SH-SY5Y (cell line): ENCODE measurements at regions not wholly inside any gene's neighbourhood (a gene's known extent, or its start where the extent isn't known, plus 50 kb on each side); places are given as distances from the start of the nearest gene placed in this dataset.

ENCODE experiments used
- GATA2 ChIP-seq: IDR thresholded peaks from 2 replicates; pipeline ENCODE4 v1.6.1; 2011; ENCODE audit warnings: mild to moderate bottlenecking, low read depth, low read length
- GATA3 ChIP-seq: IDR thresholded peaks from 2 replicates; pipeline ENCODE4 v1.6.1; 2011; ENCODE audit warnings: low read depth, mild to moderate bottlenecking, low read length, moderate library complexity

DNA sequence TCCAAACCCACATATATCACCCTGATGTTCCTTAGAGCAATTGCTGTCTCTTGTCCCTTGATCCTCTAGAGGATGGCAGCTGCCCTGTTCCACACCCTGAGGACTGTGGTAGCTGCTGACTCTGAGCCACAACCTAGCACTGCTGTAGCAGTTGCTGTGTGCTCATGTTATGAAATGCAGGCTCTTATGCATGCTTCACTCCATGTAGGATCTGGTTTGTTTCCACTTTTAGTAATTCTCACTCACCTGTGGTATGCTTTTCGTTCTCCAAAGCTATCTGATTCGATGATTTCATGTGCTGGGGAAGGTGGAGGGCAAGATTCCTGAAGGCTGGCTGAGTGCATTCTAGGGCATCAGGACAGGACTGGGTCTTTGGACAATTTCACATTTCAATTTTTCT, 649.0 kb upstream of the RAB6C start:
- TF ChIP-seq GATA3 (no peak), GATA2 (no peak)

DNA sequence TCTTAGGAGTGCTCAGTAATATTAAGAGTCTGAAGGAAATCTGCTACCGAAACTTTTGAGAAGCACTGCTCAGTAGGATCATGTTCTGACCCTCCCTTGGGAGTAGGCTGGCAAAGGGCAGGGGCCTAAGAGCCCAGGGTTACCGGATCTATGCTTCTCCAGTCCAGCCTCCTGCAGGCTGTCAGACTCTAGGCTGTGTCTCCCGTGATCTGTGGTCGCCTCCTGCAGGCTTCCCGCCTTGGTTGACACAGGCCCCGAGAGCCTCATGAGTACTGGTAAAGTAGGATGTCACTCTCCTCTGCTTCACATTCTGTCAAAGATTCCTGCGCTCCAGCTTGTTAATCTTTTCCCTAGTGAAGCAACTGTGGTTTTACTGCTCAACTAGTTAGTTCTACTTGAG, 647.8 kb upstream of the RAB6C start:
- TF ChIP-seq GATA2 = no peak
- no peak for TF ChIP-seq GATA3

DNA sequence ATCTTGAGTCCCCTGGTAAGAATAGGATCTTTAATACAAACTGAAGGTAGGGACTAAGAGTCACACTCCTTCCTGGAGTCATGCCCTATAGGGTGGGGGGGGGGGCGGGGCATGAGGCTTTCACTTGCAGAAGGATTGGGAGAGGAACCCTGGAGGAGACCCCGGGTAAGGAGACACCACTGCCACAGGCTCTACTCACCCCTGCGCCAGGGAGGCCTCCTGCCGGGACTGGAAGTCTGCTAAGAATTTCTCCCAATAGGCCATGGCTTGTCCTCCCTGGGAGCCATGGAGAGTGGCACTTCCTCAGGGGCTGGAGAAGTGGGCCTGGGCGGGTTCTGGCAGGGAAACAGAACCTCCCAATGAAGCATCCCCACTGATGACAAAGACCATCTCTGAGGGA, 645.3 kb upstream of the RAB6C start:
- TF ChIP-seq GATA3 (no peak), GATA2 (no peak)

DNA sequence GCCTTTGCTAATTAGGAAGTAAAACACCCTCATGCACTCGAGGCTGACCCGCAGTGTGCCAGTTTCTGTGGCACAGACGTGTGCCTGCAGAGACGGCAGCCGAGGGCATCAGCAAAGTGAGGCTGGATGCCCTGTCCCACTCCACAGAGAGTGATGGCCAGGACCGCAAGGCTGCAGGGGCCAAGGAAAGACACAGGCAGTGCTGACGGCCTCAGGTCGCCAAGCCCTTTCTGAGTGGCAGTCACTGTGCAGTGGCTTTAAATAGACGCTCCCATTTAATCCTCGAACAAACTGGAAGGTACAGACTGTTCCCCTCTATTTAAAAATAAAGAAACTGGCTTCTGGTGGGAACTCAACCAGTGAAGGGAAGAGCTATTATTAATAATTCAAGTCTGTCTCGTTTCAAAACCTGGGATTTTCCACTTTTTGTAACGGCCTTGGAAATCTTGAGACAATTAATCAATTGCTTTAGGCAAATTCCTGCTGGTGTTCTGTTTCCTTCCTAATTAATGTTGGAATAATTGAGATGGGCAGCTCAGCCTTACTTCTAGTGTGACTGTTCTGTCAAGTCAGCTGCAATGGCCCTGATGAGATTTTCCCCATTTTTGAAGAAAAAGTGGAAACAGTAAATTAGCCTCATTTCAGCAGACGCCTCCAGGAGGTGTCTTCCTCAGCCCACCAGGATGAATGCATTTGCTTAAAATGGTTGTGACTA, 644.6 kb upstream of the RAB6C start:
- no peak for TF ChIP-seq GATA3

DNA sequence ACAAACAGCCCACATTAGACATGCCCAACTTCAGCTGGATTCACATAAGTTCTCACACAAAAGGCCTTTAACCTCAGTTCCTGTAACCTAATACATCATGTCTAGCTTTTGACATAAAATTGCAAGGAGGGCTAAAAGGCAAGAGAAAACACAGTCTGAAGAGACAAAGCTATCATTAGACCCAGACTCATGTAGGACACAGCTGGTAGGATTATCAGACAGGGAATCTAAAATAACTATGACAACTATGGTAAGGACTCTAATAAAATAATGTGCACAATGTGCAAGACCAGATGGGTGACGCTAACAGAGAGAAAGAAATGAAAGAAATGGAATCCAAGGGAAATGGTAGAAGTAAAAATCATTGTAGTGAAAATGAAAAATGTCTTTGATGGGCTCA, 643.2 kb upstream of the RAB6C start:
- TF ChIP-seq GATA3 (no peak), GATA2 (no peak)

DNA sequence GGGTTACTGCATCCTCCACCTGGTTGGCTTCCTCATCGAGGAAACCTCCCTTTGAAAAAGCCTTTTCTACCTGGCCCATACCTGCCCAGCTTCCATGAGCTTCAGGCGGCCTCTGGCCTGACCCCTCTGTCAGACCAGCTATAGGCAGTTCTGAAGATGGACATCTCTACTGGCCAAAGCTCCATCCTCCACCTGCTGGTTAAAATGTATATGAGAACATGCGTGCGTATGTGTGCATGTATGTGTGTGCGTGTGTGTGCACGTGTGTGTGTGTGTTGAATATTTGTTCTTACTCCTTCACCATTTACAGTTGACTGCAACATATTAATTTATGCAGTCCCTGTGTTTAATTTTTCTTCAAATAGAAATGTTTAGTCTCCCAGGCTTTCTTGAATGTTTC, 642.4 kb upstream of the RAB6C start:
- TF ChIP-seq GATA2 (no peak), GATA3 (no peak)

DNA sequence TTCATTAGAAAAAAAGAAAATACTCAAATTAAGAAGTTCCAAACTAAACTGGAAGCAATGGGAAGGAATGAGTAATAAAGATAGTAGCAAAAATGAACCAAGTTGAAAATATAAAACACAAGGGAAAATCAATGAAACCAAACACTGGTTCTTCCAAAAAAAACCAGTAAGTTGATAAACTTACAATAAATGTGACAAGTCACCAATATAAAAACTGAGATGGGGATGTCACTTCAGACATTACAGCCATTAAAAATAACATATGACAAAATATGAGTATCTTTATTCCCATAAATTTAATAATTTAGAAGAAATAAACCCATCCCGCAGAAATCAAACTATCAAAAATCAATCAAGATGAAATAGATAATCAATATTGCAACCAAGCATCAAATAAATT, 633.9 kb upstream of the RAB6C start:
- TF ChIP-seq GATA3 (no peak), GATA2 (no peak)

DNA sequence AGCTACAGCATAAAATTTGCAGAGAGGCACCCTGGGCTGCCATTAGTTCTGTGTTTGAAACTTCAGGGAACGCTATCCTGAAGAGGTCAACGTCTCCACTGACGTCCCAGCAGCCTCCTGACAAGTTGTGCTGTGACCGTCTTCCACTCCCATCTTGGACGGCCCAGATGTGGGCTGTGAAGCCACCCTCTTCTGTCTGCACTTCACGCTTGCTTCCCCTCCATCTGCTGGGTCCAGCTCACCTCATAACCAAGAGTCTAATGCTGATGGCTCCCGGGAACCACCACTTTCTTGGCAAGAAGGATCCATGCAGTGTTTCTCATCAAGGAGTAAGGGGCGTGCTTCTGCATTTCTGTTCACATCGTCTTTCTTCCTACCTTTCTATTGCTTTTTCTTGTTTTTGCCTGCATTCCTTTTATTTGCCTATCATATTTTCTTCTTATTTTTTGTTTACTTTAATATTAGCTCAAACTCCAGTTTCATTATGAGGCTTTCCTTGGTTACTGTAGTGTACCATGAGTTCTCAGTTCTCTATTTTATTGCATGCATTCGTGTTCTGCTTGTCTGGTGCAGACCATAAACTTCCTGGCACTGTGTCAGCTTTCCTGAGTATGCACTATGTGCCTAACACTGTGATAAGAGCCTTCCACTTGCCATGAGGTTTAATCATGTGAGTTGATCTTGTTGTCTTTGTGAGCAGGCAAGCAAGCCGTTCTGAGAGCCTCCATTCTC, 631.8 kb upstream of the RAB6C start:
- no peak for TF ChIP-seq GATA3
- TF ChIP-seq GATA2 = no peak

DNA sequence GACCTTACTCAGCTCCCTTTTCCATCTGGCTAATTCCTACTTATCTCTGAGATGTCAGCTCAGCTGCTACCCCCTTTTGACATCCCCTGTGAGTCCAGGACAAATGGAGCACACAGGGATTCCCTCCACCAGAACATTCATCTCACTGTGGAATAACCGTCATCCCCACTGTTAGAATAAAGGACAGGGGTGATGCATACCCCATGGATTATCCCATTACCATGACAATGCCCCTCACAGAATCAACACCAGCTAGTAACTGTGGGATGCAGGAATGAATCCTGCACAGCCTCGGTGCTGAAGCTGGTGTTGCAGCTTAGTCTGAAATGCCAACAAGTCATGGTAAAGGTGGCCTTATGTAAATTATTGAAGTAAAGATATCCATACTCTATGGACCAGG, 624.8 kb upstream of the RAB6C start:
- TF ChIP-seq GATA3 = no peak
- no peak for TF ChIP-seq GATA2

DNA sequence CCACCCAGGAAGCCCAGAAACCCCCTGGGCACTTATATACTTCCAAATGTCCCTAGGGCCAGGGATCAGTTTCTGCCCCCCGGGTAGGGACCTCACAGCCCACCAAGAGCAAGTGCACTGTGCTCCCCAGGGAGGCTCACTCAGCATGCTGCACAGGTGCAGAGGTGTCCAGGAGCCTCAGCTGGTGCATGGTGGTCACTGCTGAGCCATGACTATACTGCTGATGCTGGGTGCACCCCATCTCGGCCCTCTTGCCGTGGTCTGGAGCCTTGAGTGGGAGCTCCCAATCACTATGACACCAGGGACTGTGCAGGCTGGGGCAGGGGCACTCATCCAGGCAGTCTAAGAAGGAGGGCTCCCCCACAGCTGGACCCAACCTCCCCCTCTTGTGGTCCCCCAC, 617.8 kb upstream of the RAB6C start:
- TF ChIP-seq GATA3 (no peak), GATA2 (no peak)

DNA sequence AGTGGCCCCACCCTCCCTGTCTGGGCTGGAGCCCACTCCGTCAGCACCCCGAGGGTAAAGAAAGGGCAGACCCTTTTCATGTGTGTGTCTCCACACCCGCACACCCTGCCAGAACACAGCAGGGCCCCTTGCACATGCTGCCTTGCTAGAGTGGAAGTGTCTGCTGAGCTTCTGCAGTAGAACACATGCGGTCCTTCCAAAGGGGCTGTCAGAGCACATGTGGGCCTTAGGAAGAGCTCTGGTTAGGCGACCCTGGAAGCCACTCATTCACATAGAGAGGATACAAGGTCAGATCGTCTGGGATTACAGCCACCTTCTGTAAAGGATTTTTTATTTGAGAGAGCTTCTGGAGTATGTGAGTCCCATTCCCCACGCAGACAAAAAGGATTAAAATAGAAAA, 613.2 kb upstream of the RAB6C start:
- no peak for TF ChIP-seq GATA2
- no peak for TF ChIP-seq GATA3

DNA sequence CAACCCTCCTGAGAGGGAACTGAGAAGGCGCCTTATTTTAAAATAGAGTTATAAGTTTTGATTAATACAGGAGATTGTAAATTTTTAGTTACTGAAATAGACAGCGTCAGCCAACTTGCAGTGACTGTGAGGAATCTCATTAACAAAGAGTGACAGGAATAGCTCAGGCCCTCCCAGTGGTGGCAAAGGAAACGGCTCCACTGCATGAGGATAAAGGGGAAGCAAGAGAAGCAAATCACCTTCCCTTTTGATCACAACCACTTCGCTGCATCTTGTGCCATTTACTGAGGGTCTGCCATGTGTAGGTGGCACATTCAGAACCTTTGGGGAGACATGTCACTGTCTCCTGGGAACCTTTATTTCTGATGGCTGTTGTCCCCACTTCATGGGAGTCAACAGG, 612.4 kb upstream of the RAB6C start:
- TF ChIP-seq GATA3 (no peak), GATA2 (no peak)

DNA sequence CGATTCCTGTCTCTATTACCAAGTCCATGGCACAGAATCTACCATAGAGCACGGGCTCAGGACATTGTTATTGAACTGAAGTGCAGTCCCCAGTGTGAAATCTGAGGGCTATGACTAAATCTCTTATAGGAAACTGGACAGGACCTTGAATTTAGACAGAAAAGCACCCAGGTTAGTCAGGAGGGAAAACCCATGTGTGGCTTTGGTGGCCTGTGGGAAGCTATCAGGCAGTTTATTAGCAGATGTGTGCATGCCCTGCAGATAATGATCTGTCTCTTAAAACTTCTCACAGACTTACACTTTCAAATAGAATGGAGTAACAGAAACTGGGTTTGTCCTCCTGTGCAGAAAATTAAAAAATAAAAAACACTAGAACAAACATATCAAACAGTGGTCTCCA, 610.0 kb upstream of the RAB6C start:
- TF ChIP-seq GATA3 (no peak), GATA2 (no peak)

DNA sequence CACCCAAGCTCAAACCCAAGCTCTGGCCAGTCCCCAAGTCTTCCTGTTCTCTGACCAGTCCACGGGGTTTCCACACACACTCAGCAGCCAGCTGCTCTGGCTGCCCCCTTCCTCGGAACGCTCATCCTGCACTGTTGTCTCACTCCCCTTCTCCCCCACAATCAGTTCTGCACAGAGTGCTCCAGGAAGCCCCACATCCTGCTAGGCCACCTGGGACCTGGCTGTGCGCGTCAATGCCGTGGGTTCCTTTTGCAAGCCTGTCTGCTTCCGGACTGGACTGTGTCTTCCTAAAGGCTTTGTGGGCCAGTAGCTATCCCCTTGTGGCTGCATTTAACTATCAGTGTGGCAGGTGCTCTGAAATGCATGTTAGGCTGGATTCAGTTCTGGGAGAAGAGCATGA, 605.0 kb upstream of the RAB6C start:
- no peak for TF ChIP-seq GATA3
- no peak for TF ChIP-seq GATA2

DNA sequence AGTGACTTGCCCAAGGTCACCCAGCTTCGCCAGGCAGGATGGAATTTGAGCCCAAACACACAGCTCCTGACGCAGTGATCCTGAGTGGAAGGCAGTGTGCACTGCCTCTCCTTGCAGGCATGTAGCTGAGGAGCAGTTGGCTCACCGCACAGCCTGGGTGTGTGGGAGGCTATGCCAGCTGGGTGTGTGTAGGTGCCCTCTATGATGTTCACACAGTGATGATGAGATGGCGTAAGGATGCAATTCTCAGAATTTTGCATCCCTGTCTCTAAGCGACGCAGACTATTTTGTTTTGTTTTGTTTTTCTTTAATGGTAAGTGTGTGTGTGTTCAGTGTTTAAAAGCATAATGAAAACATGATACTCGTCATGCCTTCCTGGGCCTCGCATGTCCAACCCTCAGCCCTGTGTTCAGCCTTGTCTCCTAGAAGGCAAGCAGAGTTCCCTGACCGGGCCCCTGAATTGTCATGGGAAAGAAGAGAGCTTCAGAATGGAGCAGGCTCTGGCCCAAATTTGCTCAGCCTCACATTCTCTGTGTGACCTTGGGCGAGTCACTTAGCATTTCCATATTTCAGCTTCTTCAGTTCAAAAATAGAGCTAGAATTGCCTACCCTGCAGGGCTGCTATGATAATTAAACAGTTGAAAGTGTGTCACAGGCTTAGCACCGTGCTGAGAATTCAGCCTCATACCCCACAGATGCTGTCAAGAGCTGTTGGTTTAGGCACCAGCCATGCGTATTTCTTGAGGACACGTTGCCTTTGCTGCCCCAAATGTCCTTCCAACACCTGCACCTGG, 603.6 kb upstream of the RAB6C start:
- TF ChIP-seq GATA3 (no peak), GATA2 (no peak)
